Fibroblast of mammary gland (primary cell): ENCODE measurements at regions not wholly inside any gene's neighbourhood (a gene's known extent, or its start where the extent isn't known, plus 50 kb on each side); places are given as distances from the start of the nearest gene placed in this dataset.

Experiments
- DNase-seq: peaks from one replicate; pipeline ENCODE4 v3.0.0-alpha.2; 2010; ENCODE audit warnings: low read depth
- H3K4me3 ChIP-seq: 2 replicates; pipeline ENCODE4 v1.5.1; 2011; ENCODE audit warnings: low read depth, mild to moderate bottlenecking, low read length, moderate library complexity; ENCODE audit not compliant: control insufficient read depth
- CTCF ChIP-seq: conservative IDR thresholded peaks from 2 replicates; pipeline ENCODE4 v1.5.1; 2011; ENCODE audit warnings: low read depth, low read length, inconsistent platforms; ENCODE audit not compliant: control insufficient read depth, insufficient read depth

DNA sequence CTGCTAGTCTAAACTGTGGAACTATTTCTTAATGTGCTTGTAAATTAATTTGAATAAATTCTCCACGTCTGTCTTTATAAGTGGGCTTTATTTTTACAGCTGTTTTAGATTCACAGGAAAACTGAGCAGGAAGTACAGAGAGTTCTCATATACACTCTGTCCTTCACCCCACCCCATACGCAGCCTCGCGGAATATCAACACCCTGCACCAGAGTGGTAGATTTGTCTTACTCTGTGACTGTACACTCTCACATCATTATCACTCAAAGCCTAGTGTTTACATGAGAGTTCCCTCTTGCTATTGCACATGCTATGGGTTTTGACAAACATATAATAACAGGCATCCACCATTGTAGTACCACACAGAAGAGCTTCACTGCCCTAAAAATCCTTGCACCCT is 179.7 kb upstream of the DAB2 start:
- no peak overlapping the region for H3K4me3 ChIP-seq
- TF ChIP-seq CTCF = no peak
- peak; percentile 63 for DNase-seq

DNA sequence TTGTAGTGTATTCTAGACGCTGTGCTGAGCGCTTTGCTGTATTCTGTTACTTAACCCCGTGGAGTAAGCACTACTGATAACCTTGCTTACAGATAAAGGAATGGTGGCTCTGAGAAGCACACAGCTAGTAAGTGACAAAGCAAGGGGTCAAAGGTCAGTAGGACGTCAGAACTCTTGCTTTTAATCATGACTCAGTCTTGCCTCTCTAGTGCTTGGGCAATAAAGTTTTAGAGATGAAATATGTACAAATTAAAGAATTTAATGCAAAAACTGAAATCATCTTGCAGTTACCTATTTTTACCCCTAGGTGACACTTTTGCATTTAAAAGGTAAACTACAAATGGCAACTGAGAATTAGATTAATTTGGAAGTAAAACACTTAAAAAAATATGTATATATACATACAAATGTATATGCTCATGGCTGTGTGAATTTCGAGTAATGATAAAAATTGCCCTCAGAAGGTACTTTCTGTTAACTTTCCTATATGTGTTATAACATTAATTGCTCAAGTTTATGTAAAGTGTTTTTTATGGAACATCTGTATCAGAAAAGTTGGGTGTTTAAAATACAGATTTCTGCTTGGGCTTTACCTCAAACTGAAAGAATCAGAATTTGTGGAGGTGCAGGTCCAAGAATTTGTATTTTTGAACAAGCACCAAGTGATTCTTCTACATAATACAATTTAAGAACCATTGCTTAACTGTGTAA is 175.1 kb upstream of the DAB2 start:
- peak; percentile 61 for TF ChIP-seq CTCF
- H3K4me3 ChIP-seq = no peak overlapping the region
- DNase-seq = peak; percentile 86

DNA sequence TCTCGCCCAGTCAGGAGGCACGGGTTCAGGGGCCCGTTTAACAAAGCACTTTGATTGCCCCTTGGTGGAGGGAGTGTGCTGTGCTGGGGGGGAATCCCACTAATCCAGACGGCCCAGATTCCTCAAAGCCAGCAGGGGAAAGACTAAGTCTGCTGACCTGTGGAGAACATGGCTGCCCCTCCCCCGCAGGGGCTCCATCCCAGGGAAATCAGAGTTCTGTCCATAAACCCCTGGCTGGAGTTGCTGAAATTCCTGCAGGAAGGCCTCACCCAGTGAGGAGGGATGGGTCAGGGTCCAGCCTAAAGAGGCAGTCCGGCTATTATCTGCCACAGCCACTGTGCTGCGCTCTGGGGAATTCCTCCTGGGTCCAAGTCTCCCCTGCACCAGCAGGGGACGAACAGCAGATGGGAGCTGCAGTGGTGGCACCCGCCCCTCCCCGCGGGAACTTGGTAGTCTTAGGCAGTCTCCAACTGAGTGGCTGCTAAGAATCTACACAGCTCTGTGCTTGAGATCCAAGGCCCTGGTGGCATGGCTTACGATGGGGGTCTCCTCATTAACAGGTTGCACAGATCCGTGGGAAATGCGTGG is 174.0 kb upstream of the DAB2 start:
- no peak for DNase-seq
- H3K4me3 ChIP-seq = no peak overlapping the region
- TF ChIP-seq CTCF = no peak

GRCh38 chr5:39588179-39588578 is 163.4 kb upstream of the DAB2 start:
- no peak for DNase-seq
- H3K4me3 ChIP-seq = no peak overlapping the region
- no peak for TF ChIP-seq CTCF

GRCh38 chr5:39587675-39588074 is 162.9 kb upstream of the DAB2 start:
- H3K4me3 ChIP-seq = no peak overlapping the region
- no peak for TF ChIP-seq CTCF
- DNase-seq = no peak

DNA sequence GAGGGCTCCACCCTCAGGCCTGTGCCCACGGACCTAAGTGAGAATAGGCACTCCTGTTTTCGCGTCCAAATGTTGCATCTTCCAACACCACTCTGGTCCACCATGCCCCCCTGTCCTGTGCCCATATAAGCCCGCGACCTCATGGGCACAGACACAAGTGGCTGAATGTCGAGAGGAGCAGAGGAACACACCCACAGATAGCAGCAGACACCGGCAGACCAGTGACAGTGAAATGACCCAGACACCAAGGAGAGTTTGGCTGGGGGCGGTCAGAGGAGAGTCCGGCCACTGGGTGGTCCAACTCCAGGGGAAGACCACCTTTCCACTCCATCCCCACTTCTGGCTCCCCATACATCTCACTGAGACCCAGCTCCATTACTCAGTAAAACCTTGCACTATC is 161.4 kb upstream of the DAB2 start:
- no peak for DNase-seq
- no peak overlapping the region for H3K4me3 ChIP-seq
- no peak for TF ChIP-seq CTCF
